GM21367 (cell line): ENCODE measurements at regions not wholly inside any gene's neighbourhood (a gene's known extent, or its start where the extent isn't known, plus 50 kb on each side); places are given as distances from the start of the nearest gene placed in this dataset.
"Not testable (repeated sequence)": the region's sequence is repeated elsewhere in the genome, so short reads cannot be mapped to it uniquely, and the experiment has no call there.

Experiments used
- ATAC-seq: cut with Tn5 transposase; IDR thresholded peaks from one replicate; pipeline ENCODE4 v1.9.1; 2021; ENCODE audit not compliant: unreplicated experiment

DNA sequence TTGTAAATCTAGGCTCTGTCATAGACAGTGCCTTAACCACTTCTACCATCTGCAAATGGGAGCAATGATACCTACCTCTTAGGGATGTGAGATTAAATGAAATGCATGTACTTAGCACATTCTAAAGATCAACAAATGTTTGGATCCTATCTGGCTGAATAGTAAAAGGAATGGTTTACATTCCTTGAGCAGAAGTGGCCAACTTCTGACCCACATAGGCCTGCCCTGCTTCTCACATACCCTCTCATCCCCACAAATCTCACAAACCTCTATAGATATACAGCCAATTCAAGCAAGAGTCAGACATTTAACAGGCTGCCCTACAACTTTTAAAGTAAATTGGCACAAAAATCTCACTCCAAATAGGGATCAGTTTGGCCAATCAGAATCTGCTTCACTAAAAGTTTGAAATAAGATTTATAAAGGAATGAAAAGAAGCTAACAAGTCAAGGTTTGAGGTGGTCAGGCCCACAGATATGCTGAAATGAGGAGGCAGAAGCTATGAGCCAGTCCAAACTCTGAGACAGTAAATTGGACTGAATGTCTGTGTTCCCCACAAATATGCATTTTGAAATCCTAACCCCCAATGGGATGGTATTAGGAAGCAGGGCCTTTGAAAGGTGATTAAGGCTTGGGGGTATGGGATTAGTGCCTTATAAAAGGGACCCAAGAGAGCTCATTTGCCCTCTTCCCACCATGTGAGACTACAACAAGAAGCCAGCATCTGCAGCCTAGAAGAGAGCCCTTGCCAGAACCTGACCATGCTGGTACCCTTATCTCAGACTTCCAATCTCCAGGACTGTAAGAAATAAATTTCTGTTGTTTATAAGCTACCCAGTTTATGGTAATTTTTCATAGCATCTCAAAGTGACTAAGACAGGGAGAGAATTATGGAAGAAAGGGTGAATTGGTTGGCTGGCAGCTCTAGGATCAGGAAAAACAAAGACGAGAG lies 227.8 kb upstream of the RBMS1 start:
- no peak for ATAC-seq

GRCh38 chr2:160726046-160726445 lies 232.4 kb upstream of the RBMS1 start:
- no peak for ATAC-seq

DNA sequence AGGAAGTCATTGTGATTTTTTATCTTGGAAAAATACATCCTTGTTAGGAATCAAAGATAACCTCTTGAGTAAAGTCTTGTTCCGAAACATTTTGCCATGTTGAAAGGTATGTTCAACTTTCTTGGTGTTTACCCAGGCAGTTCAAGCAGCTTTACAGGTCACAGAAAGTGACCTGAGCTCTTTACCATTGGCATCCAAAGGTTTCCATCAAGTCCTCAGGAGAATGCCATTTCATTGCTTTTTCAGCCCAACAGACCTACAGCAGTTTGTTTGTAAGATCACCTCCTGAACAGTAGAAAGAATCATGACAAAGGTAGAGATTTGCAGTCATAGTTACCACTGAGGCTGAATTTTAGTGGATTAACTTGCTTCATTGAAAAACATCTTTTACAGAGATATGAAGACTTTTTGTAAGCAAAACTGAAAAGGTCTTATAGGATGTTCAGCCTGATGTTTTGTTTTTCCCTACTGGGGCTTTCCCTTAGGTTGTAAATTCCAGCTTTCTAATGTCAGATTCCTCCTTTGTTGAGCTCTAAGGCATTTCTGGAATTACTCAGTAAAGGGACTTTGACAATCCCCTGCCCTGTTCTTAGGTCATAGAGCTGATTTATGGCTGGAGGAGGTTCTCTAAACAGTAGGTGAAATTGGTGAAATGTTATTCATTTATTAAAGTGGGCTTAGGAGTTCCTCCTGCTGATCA lies 236.8 kb upstream of the RBMS1 start:
- no peak for ATAC-seq

- ATAC-seq: no peak
Observed at GRCh38 chr2:160731415-160731814, 237.8 kb upstream of the RBMS1 start.

DNA sequence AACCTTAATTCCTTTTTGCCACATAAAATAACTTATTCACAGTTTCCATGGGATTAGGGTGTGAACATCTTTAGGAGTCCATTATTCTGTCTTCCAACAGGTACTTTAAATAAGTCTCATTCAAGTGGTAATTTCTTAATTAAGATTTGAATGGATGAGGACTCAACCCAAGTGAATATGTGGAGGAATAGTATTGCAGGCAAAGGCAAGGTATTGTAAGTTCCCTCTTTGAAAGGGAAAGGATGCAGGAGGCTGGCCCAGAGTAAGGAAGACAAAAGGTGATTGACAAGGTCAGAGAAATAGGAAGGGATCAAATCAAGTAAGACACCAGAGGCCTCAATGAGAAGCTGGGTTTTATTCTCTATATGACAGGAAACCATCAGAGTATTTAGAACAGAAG lies 238.2 kb upstream of the RBMS1 start:
- no peak for ATAC-seq

- no peak for ATAC-seq
Observed at GRCh38 chr2:160735696-160736095, 242.1 kb upstream of the RBMS1 start.

- ATAC-seq: no peak
Observed at GRCh38 chr2:160736148-160737028, 242.8 kb upstream of the RBMS1 start.

DNA sequence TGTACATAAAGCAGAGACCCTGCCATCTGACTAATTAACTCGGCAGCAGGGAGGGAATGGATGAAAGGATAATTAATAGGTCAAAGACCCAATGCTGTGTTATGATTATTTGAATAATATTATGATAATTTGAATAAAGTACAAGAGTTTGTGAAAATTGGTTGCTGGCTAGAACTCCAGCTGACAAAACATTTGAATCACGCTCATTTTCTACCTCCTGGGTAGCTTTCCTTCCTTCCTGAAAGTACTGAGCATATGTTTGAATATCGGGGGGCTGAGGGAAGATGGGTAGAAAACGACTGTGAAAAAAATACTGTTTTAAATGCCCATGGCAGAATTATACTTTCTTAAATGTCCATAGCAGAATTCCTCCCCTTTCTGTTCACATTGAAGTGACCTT lies 243.6 kb upstream of the RBMS1 start:
- no peak for ATAC-seq

GRCh38 chr2:160741271-160741670 lies 247.7 kb upstream of the RBMS1 start:
- ATAC-seq: no peak

DNA sequence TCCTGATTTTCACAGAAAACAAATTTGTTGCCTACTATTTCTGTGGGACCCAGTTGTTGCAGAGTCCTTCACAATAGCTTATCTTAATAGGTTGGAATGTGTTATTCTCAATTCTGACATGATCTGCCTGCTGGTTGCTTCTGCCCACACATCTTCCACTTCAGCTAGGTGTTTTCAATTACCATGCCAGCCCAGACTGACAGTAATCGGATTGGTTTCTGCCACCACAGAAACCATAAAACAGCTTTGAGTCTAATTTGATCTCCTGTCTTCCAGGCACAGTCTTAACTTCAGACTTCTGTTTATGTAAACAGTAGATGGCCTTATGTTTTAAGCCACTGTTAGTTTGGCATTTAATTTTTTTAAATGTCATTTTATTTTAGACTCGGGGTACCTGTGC lies 248.2 kb upstream of the RBMS1 start:
- ATAC-seq: no peak

DNA sequence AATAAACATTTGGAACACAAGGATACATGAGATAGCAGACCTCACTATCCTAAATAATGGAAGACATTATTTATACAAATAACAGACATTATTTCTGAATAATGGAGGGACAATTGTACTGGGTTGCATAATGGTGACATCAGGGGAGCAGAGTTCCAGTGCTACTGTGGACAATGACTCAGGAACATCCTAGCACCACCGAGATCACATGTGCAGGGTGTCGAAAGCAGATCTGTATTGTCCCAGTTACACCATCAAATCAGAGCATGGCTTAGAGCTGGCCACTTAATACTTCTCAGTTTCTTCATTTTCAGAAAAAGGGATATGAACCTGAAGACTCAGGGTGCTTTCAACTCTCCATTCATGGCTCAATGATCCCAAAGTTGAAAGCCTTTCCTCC lies 249.1 kb upstream of the RBMS1 start:
- no peak for ATAC-seq

- ATAC-seq: no peak
Observed at GRCh38 chr2:160747501-160748170, 254.0 kb upstream of the RBMS1 start.

DNA sequence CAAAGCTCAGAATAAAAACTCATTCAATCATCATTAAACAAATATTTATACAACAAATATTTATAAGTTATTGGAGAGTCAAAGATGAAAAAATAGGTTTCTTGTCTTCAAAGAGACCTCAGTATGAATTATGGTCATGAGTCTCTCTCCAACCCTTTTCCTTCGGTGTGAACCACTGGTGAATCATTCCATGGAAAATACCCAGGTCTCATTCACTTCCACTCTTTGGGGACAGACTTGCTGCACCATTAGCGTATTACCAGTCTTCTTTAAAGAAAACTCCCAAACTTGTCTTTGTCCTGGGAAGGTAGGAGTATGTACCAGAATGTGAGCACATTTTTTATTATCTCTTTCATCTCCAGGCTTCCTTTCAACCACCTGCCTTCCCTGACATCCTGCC lies 257.4 kb upstream of the RBMS1 start:
- ATAC-seq: no peak

- ATAC-seq: no peak
Observed at GRCh38 chr2:160752475-160753330, 259.1 kb upstream of the RBMS1 start.

DNA sequence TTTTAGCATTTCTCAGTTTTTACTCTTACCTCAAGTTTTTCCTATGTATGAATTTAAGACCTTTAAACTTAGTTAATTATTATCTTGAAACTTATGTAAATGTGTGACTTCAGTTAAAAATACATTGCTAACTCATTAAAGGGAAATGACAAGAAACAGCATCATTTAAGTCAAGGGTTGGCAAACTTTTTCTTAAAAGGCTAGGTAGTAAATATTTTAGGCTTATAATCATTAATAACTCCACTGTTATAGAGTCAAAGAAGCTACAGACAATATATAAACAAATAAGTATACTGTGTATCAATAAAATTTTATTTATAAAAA lies 259.7 kb upstream of the RBMS1 start:
- ATAC-seq: no peak

- ATAC-seq: no peak
Observed at GRCh38 chr2:160753960-160754359, 260.4 kb upstream of the RBMS1 start.

DNA sequence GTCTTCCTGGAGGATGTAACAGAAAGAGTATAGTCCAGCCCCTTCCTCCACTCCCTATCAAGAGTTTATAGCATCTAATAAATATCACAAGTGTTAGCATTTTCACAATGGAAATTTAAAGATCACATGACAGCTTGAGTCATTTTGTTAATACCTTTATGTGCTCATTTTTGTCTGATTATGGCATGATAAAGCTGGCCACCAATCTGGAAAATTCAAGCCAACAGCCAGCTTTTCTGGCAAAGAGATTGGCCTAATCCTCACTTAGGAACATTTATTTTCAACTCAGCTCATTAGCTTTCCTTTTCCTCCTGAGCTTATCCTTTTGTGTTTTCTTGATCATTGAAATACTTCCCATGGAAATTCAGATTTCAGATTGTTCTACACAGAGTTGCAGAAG lies 262.9 kb upstream of the RBMS1 start:
- ATAC-seq: no peak

DNA sequence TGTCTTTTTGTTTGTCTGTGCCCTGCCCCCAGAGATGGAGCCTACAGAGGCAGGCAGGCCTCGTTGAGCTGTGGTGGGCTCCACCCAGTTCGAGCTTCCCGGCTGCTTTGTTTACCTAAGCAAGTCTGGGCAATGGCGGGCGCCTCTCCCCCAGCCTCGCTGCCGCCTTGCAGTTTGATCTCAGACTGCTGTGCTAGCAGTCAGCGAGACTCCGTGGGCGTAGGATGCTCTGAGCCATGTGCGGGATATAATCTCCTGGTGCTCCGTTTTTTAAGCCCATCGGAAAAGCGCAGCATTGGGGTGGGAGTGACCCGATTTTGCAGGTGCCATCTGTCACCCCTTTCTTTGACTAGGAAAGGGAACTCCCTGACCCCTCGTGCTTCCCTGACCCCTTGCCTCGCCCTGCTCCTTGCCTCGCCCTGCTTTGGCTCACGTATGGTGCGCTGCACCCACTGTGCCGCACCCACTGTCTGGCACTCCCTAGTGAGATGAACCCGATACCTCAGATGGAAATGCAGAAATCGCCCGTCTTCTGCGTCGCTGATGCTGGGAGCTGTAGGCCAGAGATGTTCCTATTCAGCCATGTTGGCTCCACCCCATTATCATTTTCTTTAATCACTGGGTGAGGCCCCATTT lies 269.0 kb upstream of the RBMS1 start:
- not testable (repeated sequence) for ATAC-seq

- ATAC-seq: no peak
Observed at GRCh38 chr2:160783474-160783873, 289.9 kb upstream of the RBMS1 start.

GRCh38 chr2:160784034-160784433 lies 290.4 kb upstream of the RBMS1 start:
- ATAC-seq: no peak
